ENCODE measurements at regions not wholly inside any gene's neighbourhood (a gene's known extent, or its start where the extent isn't known, plus 50 kb on each side); places are given as distances from the start of the nearest gene placed in this dataset.

GRCh38 chr1:194787001-194787400 lies 1600.6 kb upstream of the B3GALT2 start:
- no peak for TF ChIP-seq CTCF (IDR thresholded peaks at IDR 0.05; ENCODE audit: low read depth, low read length, poor library complexity, severe bottlenecking)
- TF ChIP-seq EZH2phosphoT487 (IDR thresholded peaks at IDR 0.05; ENCODE audit: borderline replicate concordance, low read length), result no peak
